Esophagus mucosa (tissue), 1 donor: ENCODE measurements at regions not wholly inside any gene's neighbourhood (a gene's known extent, or its start where the extent isn't known, plus 50 kb on each side); places are given as distances from the start of the nearest gene placed in this dataset.

ENCODE experiments used
- ATAC-seq: fragments of 200-7000 bp; cut with Tn5 transposase; one replicate; pipeline ENCODE4 v1.9.1; 2020
- donor health status: DM: yes; HTN: yes; CAD: no.

DNA sequence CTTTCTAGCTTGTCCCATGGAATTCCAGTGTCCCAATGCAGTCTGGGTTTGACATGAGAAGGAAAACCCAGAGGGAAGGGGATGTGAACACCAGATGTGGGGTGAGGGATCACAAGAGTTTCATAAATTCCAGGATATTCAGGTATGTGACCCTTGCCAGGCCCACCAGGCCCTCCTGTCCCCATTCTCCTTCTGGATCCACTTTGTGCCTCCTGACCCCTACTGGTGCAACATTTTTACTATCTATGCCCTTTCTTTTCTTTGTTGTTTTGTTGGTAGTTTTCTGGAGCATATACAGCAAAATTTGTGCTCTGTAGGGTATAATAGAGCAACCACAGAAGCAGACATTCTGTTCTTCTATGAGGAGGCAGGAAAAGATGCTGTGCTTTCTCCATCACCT, 597.0 kb upstream of the GRAMD2B start:
- no peak for ATAC-seq

DNA sequence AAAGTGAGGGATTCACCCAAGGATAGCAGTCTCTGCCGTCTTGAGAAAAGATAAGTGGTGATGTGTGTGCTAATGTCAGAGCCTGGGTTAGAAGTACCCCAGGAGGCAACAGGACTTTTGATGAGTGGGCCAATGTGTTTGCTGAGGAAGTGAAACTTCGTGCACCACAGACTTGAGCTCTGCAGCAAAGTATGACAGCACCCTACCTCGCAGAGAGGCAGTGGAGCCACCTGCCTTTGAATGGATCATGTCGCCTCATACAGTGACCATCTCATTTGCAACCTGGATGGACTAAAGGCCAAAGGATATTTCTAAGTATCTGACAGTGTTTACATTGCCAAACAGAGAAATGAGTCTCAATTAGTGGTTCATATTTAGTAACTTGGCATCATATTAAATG, 593.9 kb upstream of the GRAMD2B start:
- ATAC-seq, result no peak

DNA sequence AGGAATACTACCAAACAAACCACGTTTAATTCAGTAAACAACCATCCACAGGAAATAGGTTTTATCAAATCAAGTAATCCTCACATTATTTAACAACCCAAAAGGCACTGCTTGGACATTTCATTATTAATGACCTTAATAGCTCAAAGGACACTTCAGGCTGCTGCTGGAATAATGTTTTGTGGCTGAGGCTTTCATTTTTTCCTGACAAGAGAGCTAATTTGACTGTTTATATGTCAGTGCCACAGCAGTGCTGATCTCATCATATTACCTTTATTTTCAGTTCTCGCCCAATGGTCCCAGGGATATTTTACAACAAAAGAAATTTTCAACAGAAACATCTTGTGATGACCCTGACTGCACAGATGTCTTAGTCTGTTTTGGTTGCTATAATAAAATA, 589.8 kb upstream of the GRAMD2B start:
- ATAC-seq, result no peak

DNA sequence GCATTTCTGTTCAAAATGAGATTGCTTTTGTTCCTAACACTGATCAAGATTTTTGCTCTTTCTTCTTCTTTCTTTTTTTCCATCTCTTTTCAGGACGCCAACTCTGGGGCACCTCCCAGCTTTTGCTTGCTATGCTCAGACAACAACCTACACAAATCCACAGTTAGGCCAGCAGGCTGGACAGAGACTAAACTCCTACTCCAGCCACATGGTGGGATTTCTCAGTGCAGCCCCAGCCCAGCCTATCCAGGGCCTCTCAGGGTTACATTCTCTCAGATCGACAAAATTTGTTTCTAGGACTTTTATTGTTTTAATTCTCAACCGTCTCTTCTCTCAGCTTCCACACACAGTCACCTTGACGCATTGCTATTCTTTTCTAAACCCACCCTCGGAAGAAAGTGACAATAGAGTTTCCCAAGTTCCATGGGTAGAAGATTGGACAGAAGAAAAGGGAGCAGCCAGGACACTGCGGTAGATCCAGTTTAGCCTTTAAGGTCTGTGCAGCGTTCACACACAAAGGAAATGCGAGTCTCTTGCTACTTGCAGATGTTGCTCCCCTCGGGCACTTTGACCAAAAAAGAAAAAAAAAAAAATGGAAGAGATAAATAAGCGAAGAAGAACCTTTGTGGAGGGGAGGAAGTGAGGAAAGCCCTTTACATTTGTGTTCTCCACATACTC, 588.6 kb upstream of the GRAMD2B start:
- ATAC-seq, result no peak

DNA sequence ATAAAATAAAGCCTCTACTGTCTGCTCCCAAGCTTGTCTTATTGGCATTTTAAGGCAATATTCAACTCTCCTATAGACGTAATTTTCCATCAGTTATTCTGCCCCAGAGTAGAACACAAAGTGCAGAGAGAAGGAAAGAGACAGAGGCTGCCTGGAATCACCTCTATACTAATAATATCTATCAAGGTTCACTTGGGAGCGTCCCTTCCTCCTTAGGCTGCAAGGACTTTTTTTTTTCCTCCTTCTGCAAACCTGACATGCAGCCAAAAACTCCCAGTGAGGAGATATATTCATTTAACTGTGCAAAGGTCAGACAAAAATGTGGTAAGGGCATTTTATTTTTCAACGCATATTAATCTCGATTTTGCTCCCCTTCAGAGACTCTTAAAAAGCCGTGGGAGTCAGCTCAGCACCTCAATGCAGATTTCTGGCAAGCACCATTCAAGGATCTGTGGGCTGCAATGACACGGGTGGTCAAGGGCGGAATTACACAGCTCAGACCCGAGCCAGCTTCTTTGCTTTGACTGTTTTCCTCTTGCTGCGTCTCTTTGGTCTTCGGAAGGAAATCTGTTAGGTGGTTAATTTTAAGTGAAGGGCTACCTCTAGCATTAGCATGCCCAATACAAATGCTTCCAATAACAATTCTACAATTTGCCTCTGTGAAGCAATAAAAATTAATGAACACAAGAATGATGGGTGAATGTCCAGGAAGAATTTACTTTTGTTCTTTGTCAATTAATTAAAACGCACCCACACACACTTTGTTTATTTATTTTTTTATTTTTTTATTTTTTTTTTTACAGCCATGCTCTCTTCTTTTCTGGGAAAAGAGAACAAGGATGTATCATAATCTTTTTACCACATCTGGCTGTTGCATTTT, 587.7 kb upstream of the GRAMD2B start:
- ATAC-seq, result no peak

DNA sequence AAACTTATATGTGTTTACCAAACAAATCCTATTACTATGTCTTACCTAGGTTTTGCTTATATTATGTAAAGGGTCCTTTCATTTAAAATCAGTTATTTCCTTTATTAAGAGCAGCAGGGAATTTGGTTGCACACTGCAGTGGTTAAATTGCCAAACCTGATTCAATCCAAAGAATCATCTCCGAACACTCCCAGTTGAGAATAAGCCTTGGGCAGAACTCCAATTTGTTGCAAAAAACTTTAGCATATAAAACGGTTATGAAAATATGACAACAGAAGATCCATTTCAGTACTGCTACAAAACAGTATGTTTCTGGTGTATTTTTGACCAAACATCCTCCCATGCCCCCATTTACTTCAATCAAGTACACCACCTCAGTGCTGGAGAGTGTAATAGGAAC, 587.0 kb upstream of the GRAMD2B start:
- no peak for ATAC-seq

DNA sequence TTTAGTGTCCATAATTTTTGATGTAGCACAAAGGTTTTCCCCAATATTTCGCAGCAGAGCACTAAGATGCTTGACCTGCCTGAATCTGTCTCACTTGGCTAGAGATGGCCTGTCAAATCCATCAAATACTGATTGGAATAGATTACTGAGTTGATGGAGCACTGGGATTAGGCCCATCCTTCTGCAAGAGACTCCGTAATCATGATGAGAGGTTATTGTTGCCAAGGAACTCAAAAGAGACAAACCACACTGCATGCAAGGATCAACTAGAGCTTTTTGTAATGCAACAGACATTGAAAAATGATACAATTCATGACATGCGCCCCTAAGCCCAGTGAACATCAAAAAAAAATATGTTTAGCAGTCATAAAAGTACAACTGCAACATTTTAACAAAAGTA, 585.3 kb upstream of the GRAMD2B start:
- no peak for ATAC-seq

DNA sequence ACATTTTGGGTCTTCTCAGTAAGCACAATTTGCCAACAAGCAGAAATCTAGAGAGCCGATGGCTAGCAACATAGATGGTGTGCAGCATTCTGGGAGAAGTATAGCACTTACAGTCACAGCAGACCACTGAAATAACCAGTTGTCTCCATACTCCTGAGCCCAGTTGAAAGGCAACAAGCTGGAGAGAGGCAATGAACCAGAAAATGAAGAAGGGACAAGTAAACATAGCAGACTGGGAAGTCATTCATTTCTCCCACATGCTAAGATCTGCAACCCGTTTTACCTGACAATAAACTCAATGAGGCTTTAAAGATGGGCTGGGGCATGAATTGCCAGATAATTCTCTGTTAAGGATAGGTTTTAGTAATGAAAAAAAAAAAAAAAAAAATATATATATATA, 575.6 kb upstream of the GRAMD2B start:
- ATAC-seq, result no peak

DNA sequence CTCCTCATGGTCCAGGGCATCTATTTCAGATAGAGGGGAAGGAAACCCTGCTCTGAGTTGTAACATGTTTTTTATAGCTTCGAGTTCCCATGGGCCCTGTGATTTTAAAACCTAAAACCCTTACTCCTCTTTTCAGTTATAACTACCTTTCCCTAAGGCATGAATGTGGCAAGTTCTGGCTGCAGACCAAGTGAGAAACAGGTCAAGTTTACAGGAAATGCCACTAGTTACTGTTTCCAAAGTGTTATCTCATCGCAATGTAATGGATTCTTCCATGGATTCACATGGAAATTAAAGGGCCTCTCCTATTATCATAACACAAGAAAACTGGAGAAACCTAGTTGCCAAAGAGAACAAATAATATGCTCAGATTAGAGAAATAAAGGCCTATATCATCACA, 574.5 kb upstream of the GRAMD2B start:
- no peak for ATAC-seq

DNA sequence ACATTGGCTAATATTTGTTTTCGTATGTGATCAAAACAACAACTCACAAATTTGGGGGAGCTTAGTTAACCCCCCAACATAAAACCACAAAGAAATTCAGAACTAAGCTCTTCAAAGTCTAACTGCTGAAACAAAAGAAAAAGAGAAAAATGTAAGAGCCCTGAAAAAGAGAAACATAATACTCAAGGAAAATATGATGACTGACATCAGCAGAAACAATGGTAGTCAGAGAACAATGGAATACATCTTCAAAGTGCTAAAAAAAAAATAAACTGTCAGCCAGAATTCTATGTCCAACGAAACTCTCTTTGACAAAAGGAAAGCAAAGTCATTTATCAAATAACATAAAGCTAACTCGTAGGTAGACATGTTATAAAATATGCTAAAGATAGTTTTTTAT, 566.3 kb upstream of the GRAMD2B start:
- no peak for ATAC-seq

DNA sequence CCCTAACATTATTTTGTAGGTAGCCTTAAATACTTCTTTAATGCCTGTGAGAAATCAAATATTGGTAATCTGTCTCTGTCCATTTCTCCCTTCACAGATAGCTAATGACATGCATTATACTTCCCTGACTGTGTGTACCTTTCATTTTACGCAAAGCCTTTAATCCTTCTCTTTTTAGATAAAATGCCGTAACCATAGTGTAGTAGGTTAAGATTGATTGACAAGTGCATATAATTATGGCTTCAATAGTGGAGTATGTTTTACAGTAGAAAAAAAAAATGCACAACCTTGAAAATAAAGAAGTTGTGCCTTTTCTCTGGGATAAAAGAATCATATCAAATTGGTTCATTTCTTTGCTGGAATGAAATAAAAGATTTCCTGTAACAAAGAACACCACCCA, 559.6 kb upstream of the GRAMD2B start:
- ATAC-seq, result no peak

DNA sequence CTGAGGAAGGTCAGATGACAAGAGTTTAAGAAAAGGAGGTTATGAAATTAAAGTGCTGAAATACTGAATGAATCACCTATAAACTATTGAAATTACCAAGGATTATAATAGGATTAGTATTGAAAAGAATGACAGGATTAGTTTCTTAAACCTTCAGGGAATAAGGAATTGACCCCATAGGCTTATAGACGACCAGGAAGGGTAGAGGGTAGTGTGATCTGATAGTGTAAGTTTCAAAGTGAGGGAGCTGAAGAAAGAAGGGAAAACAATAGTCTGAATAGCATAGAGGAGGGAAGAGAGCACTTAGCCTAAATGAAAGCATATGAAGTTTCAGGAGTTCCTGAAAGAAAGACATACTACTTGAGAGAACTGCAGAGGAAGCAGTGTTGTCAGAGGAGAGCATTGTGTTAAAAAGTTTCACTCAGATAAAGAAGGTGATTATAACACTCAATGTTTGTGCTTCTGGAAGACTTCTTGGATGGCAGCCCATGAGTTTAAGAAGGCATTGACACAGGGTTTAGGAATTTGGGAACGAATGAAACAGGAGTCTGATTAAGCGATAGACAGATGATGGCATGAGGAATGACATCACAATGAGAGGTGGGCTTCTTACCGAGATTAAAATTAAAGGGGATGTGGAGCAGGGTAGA, 557.9 kb upstream of the GRAMD2B start:
- no peak for ATAC-seq

DNA sequence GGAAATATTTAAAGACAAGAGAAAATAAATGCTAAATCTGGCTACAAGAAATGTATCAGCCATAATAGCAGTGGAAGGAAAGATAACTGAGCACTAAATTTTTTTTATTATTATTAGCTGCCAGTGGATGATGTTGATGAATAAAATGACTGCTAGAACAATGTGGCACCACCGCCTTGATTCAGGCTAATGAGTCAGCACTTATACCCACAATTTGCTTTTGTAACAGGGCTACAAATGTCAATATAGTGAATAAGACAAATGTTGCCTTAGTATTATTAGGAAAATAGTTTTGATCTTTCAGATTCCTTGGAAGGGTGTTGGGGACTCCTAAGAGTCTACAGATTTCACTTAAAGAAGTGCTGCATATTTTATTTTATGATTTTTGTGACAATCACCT, 555.2 kb upstream of the GRAMD2B start:
- no peak for ATAC-seq

DNA sequence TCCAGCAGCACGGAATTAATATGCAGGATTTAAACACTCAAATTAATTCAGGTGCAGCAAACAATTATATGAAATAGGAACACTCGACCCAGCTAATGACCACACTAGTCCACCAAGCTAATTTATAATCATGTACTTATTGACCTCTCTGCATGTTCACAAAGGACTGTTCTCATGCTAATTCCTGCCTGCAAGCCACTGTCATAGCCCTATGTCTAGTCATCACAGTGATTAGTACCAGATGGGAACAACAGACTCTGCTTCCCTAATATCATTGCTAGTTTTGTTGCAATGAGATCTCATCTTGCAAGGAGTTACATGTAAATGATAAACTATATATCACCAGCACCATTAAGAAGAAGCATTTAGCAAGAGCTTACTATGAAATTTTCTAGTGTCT, 553.0 kb upstream of the GRAMD2B start:
- ATAC-seq, result no peak

DNA sequence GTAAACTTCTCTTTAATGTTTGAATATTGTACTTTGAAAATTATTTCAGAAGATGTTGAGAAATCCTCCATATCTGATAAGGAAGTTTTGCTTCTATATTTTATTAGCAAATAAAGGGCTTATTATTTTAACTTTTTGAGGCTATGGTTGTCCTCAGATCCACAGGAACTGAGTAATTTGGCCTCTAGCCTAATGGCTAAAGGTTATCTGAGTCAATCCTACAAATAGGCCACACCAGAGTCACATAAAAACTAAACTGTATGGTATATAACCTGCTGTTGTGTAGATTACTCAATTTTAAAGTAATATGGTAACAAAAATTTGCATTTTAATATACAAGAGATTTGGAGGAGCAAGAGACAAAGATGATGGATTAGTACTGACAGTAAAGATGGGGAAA, 549.2 kb upstream of the GRAMD2B start:
- no peak for ATAC-seq

DNA sequence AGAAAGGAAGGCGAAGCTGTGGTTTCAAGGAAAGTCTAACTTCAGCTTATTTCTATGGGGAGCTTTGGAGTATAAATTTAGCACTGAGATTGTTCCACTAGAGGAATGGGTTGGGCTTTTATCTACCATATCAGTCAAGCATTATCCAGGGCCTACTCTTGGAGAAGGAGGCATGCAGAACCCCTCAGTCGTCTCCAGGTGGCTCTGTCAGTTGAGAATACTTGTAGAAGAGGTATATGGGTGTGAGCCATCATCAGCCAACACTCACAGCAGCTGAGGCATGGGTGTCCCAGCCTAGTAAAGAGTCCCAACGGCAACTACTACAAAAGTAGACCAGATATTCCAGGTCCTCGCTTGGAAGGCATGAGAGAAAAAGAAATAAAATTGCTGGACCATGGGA, 548.5 kb upstream of the GRAMD2B start:
- ATAC-seq, result no peak

DNA sequence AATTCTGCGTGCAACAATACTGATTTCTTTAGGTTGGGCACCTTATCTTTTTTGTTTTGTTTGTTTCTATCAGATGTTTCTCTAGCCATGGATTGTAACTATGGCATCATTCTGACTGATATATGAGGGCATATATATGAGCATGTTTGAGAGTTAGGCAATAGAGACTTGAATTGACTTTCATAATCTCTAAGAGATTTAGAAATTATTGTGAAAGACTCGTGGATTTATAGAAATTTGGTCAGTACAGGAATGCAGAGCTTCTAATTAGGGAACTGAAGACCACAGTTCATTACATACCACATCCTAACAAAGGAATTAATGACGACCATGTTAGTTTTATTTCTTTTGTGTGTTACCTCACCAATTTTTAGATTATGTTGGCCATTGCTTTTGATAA, 546.0 kb upstream of the GRAMD2B start:
- no peak for ATAC-seq

DNA sequence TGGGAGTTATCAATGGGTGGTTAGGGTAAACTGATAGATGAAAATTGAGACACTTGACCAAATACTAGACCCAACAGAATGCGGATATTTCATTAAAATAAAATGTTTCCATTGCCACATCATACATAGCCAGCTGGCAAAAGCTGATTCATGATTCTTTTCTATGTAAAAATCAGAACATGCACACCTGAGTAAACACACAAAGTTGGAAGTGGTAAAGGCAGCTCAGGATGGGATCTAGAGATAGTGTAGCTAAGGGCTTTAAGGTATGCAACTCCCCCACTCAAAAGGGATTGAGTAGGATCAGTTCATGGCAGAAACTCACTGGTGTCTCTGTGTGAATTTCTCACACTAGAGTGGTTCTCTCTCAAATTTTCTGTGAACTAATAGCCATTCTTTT, 541.1 kb upstream of the GRAMD2B start:
- no peak for ATAC-seq

DNA sequence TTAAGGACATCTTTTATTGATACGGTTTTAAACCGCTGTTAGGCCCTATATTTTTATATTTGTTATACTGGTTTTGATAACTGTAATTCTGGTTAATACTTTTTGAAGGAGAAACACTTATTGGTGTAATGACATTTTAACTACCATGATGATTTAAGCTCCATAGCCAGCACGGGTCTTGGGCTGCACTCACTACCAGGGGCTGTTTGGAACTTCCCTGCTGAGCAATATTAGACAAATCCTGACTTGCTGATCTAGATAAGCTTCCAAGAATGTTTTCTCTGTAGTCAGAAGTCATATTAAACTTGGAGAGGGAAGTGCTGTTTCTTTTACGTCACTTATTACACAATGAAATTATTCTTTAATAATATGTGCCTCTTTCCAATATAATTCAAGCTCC, 540.0 kb upstream of the GRAMD2B start:
- no peak for ATAC-seq

DNA sequence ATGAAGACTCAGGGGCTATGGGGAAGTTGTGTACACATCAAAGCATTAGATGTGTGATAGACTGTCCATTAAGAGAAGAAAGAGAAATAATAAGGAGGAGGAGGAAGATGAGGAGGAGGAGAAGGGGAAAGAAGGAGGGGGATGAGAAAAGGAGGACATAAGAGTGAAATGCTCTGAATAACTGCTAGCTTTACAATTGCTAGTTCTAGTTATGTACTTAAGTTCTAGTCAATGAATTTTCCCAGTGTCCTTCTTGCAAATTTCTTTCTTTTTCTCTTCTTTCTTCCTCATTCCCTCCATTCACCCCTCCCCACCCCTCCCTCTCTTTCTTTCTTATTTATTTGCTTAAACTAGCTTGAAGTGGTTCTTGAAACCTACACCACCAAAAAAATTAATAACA, 534.9 kb upstream of the GRAMD2B start:
- no peak for ATAC-seq

DNA sequence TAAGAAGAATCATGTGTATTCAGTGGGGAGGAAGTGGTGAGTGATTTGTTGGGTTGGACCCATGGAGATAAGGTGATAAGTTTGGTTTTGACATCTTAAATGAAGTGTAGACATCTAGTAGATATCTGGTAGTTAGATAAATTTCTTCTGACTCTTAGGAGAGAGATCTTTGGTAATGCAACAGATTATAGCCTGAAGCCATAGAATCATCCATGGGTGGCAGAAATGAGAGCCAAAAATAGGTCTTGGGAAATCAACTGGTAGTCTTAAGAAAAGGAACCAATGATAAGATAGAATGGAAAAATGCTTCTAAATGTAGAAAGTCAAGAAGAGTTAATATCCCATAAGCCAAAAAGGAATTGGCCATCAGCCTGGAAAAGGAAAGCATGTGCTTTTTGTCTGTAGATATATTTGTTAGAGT, 532.7 kb upstream of the GRAMD2B start:
- no peak for ATAC-seq

DNA sequence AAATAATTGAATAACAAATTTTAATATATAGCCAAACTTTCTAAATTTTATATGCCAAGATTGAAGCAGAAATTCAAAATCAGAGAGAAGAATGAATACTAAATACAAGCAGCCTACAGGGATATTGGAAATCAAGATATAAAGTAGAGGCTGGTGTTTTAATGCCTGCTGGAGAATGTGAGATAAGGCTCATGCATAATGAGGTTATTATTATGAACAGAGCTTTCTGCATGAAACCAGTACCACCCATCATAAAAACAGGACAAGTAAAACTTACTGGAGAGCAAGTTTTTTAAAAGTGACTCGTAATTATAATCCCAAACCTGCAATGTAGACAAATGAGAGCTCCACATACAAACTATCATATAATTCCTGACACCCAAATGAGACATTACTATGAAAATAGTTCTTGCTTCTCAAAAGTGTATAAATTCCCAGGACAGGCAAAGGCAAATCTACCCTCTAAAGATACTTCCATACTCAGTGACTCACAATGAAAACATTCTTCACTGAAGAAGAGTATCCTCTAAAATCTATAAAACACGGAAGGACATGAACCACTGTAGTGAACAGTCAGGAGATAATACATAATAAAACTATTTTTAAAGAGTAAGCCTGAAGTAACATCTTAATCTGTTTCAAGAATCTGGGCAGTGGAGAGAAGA, 532.0 kb upstream of the GRAMD2B start:
- no peak for ATAC-seq

DNA sequence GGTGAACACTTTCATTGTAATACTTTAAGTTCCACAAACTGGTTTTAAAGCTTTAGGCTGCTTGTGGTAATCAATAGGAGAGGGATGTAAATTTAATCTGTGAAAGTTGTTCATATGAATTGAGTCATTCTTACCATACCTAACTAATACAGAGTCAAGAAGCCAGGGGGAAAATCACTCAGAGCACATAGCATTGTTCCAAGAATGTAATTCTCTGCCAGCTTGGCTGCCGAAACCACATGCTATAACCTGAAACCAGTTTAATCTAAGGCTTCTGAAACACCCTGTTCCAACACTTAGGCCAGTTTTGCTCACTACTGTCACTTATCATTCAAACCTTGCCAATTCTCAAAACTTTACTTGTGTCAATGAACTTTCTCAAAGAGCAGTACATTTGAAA, 528.8 kb upstream of the GRAMD2B start:
- peak; percentile 94 for ATAC-seq
